HG02763 (cell line): ENCODE measurements at regions not wholly inside any gene's neighbourhood (a gene's known extent, or its start where the extent isn't known, plus 50 kb on each side); places are given as distances from the start of the nearest gene placed in this dataset.
"Not testable (repeated sequence)": the region's sequence is repeated elsewhere in the genome, so short reads cannot be mapped to it uniquely, and the experiment has no call there.

ENCODE experiments used
- ATAC-seq: cut with Tn5 transposase; IDR thresholded peaks from one replicate; pipeline ENCODE4 v1.9.1; 2021; ENCODE audit warnings: mild to moderate bottlenecking, moderate library complexity; ENCODE audit not compliant: unreplicated experiment

DNA sequence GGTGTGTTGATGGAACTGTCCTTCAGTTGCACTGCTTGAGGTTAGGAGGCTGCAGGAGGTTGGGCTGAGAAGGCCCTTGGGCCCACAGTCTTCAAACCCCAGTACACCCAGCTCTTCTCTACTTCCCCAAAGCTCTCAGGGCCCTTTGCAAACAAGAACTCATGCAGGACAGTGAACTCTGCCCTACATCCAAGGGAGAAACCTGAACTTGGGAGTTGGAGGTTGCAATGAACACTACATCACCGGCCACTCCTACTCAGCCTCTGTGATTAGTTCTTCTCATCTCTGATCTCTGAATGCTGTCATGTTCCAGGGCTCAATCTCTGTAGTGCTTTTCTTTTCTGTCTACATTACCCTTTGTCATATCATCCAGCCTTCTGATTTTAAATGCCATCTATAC is 148.5 kb upstream of the PDE7B start:
- ATAC-seq, result no peak

DNA sequence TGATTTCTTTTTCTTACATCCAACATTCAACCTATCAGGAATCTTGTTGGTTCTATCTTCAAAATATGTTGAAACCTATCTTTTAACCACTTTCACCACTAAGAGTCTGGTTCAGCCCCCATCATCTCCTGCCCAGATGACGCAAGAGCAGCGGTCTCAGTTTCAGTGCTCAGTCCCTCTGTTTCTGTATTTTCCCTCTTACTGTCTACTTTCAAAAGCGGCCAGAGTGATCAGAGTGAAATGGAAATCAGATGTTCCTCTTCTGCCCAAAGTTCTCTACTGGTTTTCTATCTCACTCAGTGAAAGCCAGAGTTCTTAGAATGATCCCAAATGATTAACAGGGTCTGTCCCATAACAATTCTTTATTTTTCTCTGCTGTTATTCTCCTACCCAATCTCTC is 147.9 kb upstream of the PDE7B start:
- peak; percentile 83 for ATAC-seq

DNA sequence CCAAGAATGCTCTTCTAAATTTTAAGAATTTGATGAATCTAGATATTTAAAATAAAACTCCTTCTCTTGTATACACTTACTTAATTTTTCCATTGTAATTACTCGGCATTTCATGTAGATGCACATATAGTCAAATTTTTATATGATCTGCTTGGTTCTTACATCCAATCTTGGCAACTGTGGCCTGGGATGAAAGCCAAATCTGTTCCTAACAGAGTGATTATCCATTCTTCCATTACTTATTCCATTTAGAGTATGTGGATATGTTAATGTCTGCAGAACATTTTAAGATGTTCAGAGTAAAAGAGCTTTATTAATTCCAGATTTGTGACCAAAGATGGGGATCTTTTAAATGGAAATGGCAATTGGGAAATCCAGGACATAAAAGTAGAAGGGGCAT is 144.1 kb upstream of the PDE7B start:
- ATAC-seq, result no peak

DNA sequence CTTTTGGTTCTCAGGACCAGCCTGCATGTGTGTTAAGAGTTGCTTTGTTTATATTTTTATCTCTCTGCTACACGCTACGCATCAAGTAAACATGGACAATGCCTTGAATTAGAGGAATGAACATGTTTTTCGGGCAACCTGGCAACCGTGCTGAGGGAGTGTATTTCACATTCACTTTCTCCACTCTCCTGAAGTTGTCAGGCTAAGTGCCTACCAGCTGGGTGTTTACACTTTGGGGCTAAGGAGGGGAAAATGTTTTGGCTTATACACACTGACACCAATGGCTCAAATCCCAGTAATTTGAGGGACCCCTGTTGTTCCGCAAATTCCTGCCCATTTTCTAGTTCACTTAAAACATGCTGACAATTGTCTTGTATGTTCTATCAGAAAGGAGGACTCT is 141.5 kb upstream of the PDE7B start:
- ATAC-seq, result no peak

GRCh38 chr6:135722190-135722589 is 129.3 kb upstream of the PDE7B start:
- ATAC-seq, result no peak

DNA sequence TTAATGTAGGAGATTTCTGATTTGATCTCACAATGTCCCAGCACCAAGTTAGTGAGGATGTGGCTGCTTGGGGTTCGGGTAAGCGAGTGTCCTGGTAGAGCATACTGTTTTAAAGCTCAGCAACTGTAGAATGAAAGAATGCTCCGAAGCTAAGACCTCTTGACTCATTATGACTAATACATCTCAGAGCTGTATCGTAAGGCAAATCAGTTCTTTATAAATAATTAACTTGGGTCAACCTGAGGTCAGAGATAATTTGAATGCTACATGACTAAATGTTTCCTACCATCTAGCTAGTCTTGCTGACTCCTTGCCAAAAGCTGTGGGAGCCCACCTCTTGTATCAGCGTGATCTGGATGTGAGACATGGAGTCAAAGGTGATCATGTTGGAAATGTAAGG is 128.8 kb upstream of the PDE7B start:
- no peak for ATAC-seq

DNA sequence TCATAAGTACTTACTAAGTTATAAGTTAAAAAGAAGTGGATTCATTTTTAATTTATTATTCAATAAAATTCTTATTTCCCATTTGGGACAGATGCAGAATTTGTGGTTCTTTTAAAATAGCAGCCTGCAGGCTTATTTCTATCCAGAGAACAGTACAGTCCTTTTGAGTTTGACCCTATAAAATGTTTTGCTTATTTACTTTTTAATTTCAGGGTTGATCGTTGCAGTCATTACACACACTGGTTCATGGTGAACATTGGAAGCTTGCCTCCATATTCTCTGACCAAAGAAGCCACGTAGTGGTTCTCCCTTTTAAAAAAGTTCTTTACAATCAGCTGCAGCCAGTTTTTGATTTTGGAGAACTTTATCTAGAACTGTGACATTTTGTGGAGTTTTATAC is 122.9 kb upstream of the PDE7B start:
- ATAC-seq, result no peak

GRCh38 chr6:135731116-135731515 is 120.4 kb upstream of the PDE7B start:
- no peak for ATAC-seq

- ATAC-seq, result not testable (repeated sequence)
These were observed 115.2 kb upstream of the PDE7B start for GRCh38 chr6:135736351-135736750.

DNA sequence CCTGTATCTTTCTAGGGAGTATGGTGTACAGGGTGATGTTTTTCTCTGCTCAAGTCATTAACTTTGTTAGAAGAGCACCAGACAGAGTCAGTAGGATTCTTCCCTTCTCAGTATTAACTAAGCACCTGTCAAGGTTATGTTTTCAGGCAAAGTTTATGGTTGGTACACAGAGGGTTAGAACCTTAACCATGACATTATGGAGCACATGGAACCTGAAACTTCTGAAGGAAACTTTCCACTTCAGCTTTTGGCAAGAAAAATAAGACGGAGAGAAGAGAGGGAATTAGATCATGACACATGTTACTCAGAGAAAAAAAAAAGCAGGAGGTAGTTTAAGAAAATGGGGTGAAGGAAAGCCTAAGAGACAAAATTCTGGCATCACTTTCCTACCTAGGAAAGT is 112.9 kb upstream of the PDE7B start:
- ATAC-seq, result no peak

DNA sequence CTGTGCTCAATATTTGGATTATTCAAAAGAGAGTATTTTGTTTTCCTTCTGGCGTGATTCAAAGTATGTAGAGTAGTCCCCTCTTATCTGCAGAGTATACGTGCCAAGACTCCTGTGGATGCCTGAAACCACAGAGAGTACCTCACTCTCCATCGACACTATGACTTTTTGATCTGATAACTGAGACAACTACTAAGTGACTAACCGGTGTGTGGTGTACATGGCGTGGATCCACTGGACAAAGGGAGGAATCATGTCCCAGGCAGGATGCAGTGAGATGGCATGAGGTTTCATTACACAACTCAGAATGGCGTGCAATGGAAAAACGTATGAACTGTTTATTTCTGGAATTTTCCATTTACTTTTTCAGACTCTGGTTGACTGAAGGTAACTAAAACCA is 112.2 kb upstream of the PDE7B start:
- no peak for ATAC-seq

DNA sequence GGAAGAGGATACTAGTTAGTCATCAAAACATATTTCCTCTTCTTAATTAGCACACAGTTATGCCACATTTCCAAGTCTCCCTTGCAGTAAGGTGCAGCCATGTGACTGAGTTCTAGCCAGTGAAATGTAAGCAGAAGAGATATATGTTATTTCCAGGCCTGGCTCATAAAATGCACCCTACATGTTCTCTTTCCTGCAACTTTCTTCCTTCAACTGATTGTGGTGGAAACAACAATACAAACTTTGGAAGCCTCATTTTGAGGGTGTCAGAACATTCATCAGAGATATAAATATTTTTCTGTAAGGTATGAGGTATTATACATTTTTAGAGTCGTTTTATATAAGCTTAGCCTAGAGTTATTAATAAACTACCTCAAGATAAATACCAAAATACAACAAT is 110.9 kb upstream of the PDE7B start:
- no peak for ATAC-seq

DNA sequence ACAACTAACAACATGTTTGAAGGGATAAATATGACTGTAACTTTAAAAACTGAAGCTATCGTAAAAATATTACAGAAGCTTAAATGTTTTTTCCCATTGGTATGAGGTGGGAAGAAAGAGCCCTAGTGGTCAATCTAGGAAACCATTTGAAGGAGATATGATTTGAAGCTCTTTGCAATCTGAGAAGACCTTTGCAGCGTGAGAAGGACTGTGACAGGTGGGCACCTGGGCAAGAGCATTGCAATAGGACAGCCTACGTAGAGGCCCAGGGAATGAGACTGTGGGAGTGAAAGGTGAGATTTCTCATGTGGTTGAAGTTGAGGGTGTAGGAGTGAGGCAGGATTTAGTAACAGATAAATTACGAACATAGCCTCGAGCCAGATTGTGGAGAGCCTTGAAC is 108.0 kb upstream of the PDE7B start:
- no peak for ATAC-seq

GRCh38 chr6:135748189-135748588 is 103.3 kb upstream of the PDE7B start:
- no peak for ATAC-seq

GRCh38 chr6:135750081-135750480 is 101.4 kb upstream of the PDE7B start:
- ATAC-seq, result no peak

- ATAC-seq, result no peak
These were observed 98.3 kb upstream of the PDE7B start for GRCh38 chr6:135753196-135753595.

GRCh38 chr6:135759831-135760230 is 91.7 kb upstream of the PDE7B start:
- ATAC-seq, result no peak

DNA sequence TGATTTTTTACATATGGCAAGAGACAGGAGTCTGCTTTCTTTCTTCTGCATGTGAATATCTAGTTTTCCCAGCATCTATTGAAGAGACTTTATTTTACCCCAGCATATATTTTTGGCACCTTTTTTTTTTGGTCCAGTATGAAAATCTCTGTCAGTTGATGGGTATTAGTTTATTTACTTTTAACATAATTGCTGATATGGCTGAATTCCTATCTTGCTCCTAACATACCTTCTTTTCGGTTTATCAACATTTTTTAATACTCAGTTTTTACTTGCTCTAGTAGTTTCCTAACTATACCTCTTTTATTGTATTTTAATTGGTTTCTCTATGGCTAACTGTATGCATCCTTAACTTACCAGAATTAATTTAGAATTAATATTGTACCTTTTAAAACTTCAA is 77.5 kb upstream of the PDE7B start:
- no peak for ATAC-seq

- ATAC-seq, result no peak
These were observed 72.3 kb upstream of the PDE7B start for GRCh38 chr6:135779213-135779612.

- ATAC-seq, result no peak
These were observed 71.2 kb upstream of the PDE7B start for GRCh38 chr6:135780326-135780725.

DNA sequence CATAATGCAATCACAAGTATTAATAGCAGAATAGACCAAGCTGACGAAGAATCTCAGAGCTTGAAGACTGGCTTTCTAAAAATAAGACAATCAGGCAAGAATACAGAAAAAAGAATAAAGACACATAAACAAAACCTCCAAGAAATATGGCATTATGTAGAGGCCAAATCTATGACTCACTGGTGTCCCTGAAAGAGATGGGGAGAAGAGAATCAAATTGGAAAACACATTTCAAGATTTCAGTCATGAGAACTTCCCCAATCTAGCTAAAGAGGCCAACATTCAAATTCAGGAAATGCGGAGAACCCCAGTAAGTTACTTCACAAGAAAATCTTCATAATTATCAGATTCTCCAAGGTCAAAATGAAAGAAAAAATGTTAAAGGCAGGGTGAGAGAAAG is 69.0 kb upstream of the PDE7B start:
- no peak for ATAC-seq

DNA sequence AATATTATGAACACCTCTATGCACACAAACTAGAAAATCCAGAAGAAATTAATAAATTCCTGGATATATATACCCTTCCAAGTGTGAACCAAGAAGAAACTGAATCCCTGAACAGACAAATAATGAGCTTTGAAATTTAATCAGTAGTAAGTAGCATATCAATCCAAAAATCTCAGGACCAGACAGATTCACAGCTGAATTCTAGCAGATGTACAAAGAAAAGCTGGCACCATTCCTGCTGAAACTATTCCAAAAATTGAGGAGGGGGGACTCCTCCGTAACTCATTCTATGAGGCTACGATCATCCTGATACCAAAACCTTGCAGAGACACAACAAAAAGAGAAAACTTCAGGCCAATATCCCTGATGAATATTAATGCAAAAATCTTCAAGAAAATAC is 67.0 kb upstream of the PDE7B start:
- ATAC-seq, result no peak

DNA sequence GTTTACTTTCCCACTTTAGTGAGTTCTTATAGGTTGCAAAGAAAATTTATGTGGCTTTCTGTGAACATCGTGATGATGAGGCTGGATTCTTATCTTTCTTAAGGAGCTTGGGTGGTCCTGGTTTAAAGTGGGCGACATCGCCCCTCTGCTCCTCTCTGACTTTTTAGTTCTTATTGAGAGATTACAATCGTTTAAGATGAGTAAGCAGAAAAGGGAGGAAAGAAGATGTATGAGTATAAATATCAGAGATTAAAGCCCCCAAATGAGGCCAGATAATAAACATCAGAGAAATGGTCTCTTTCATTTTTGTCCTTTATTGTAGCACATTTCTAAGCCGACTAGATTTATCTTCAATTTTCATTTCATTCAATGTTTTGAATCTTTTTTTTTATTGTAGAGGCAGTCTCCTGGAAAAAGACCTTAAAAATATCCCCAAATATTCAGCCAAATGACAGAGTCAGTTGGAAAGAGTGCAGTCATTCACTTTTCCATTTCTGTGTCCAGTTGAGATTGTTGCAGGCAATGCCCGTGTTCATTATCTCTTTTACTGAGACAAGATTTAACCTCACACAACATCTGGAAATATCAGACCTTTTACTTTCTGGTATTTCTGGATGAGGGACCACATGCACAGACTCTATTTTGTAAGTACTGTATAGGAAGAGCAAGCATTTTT is 62.0 kb upstream of the PDE7B start:
- ATAC-seq, result no peak
